ENCODE measurements at regions not wholly inside any gene's neighbourhood (a gene's known extent, or its start where the extent isn't known, plus 50 kb on each side); places are given as distances from the start of the nearest gene placed in this dataset.

GRCh38 chr2:34731292-34731691 lies 1132.2 kb upstream of the FAM98A start:
- ChIA-PET POLR2A (ENCODE audit: low non-redundant PET) (no interaction called here), CTCF (no interaction called here)
- Histone ChIP-seq H3K27ac (ENCODE audit: low read depth, low read length, poor library complexity, severe bottlenecking) (no peak overlapping the region), H3K4me3 (ENCODE audit: low read depth, low read length, poor library complexity, severe bottlenecking) (no peak overlapping the region), H3K27me3 (replicated peaks; ENCODE audit: insufficient read depth, low read depth, low read length, poor library complexity) (no peaks in the 10 kb centered on the region), H3K9me3 (ENCODE audit: low read depth, low read length, poor library complexity, severe bottlenecking) (no peaks in the 10 kb centered on the region), H3K36me3 (ENCODE audit: insufficient read depth, low read length, poor library complexity, severe bottlenecking) (no peaks in the 10 kb centered on the region), H3K4me1 (ENCODE audit: insufficient read depth, low read length, poor library complexity, severe bottlenecking) (no peaks in the 10 kb centered on the region)
- no TSS peak for BruUV-seq (replicated peaks)
- DNase-seq (ENCODE audit: low spot score), result no peak
- intact Hi-C loops (cut with micrococcal nuclease; ENCODE audit: unreplicated experiment), result no loop called here
- TF ChIP-seq EZH2 (IDR thresholded peaks at IDR 0.05; ENCODE audit: borderline replicate concordance, low read depth, low read length, poor library complexity, severe bottlenecking) (no peak), CTCF (conservative IDR thresholded peaks at IDR 0.05; ENCODE audit: low read depth, low read length) (no peak)

- Histone ChIP-seq H3K27ac (ENCODE audit: low read depth, low read length, poor library complexity, severe bottlenecking) (no peak overlapping the region), H3K36me3 (ENCODE audit: insufficient read depth, low read length, poor library complexity, severe bottlenecking) (no peaks in the 10 kb centered on the region), H3K4me1 (ENCODE audit: insufficient read depth, low read length, poor library complexity, severe bottlenecking) (no peaks in the 10 kb centered on the region), H3K27me3 (replicated peaks; ENCODE audit: insufficient read depth, low read depth, low read length, poor library complexity) (no peaks in the 10 kb centered on the region), H3K9me3 (ENCODE audit: low read depth, low read length, poor library complexity, severe bottlenecking) (no peaks in the 10 kb centered on the region), H3K4me3 (ENCODE audit: low read depth, low read length, poor library complexity, severe bottlenecking) (no peak overlapping the region)
- no peak for TF ChIP-seq CTCF (conservative IDR thresholded peaks at IDR 0.05; ENCODE audit: low read depth, low read length)
- TF ChIP-seq EZH2 (IDR thresholded peaks at IDR 0.05; ENCODE audit: borderline replicate concordance, low read depth, low read length, poor library complexity, severe bottlenecking), result no peak
- no peak for DNase-seq (ENCODE audit: low spot score)
- no TSS peak for BruUV-seq (replicated peaks)
- intact Hi-C loops (cut with micrococcal nuclease; ENCODE audit: unreplicated experiment), result no loop called here
- ChIA-PET POLR2A (ENCODE audit: low non-redundant PET) (no interaction called here), CTCF (no interaction called here)
Measured at GRCh38 chr2:34729845-34730244, 1130.7 kb upstream of the FAM98A start.

- Histone ChIP-seq H3K36me3 (ENCODE audit: insufficient read depth, low read length, poor library complexity, severe bottlenecking) (no peaks in the 10 kb centered on the region), H3K4me1 (ENCODE audit: insufficient read depth, low read length, poor library complexity, severe bottlenecking) (no peaks in the 10 kb centered on the region), H3K4me3 (ENCODE audit: low read depth, low read length, poor library complexity, severe bottlenecking) (no peak overlapping the region), H3K27me3 (replicated peaks; ENCODE audit: insufficient read depth, low read depth, low read length, poor library complexity) (no peaks in the 10 kb centered on the region), H3K27ac (ENCODE audit: low read depth, low read length, poor library complexity, severe bottlenecking) (no peak overlapping the region), H3K9me3 (ENCODE audit: low read depth, low read length, poor library complexity, severe bottlenecking) (no peaks in the 10 kb centered on the region)
- no TSS peak for BruUV-seq (replicated peaks)
- POLR2A ChIA-PET (ENCODE audit: low non-redundant PET), result no interaction called here
- intact Hi-C loops (cut with micrococcal nuclease; ENCODE audit: unreplicated experiment), result no loop called here
- CTCF ChIA-PET, result no interaction called here
- no peak for DNase-seq (ENCODE audit: low spot score)
- no peak for TF ChIP-seq EZH2 (IDR thresholded peaks at IDR 0.05; ENCODE audit: borderline replicate concordance, low read depth, low read length, poor library complexity, severe bottlenecking)
- TF ChIP-seq CTCF (conservative IDR thresholded peaks at IDR 0.05; ENCODE audit: low read depth, low read length), result no peak
Measured at GRCh38 chr2:34724107-34724506, 1125.0 kb upstream of the FAM98A start.
